GM21423 (cell line): ENCODE measurements at regions not wholly inside any gene's neighbourhood (a gene's known extent, or its start where the extent isn't known, plus 50 kb on each side); places are given as distances from the start of the nearest gene placed in this dataset.
"Not testable (repeated sequence)": the region's sequence is repeated elsewhere in the genome, so short reads cannot be mapped to it uniquely, and the experiment has no call there.

Experiments used
- ATAC-seq: cut with Tn5 transposase; IDR thresholded peaks from one replicate; pipeline ENCODE4 v1.9.1; 2021; ENCODE audit warnings: mild to moderate bottlenecking, moderate library complexity; ENCODE audit not compliant: unreplicated experiment

DNA sequence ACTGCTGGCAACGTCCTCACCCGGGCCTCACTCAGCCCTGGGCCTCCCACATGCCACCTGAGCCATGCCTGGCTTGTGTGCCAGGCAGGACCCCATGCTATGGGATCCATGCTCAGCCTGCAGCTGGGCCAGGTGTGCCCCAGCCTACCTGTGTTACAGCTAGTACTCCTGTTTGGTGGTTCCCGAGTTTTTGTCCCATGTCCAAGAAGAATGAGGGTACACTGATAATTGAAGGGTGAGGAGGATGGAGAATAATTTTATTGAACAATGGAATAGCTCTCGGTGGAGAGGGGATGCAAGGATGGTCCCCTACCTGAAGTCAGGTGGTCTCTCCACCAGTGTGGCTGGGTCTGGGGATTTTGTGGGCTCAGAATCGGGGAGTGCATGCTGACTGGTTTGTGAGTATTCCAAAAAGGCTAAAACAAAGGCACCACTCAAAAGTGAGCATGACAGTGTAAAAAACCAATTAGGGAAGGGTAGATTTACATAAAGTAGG lies 137.9 kb downstream of the TNFSF18 start:
- no peak for ATAC-seq

DNA sequence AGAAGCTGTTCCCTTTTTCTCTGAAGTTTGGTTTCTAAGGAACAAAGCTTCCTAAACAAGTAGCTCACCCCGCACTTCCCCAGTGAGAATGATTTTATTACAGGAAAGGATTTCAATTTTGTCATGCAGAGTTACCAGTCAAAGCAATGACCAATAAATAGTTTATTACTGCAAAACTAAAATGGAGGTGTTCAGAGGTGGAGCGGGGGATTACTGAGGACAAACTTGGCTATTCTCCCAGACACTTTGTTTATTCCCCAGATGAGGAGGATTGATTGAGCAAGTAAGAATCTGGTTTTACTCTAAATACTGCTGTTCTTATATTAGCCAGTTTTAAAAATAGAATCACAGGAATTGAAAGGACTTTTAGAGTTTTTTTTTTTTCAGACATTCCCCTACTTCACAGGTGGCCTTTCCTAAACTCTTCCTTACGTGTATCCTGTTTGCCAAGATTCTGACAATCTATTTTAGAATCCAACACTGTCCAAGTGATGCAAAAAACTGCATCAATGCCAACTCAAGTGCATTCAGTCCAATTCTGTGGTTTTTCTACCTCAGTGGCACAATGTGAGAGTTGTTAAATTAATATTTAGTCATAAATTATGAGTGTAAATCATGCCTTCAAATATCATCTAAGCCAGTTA lies 136.1 kb downstream of the TNFSF18 start:
- ATAC-seq, result no peak

DNA sequence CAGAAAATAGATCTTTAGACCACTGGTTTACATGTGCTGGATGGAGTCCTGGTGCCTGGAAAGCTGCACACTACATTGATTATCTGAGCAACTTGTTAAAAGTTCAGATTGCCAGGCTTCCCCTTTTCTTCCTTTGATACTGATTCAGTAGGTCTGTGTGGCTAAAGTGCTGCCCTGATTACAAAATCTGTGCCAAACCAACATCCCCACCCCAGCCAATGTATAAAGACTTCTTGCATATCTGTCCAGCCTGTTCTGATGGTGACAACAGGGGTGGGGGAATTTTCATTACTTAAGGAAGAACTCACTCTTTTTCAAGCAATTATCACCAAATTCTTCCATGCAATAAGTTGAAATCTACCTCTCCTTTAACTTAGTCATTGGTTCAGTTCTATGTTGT lies 135.5 kb downstream of the TNFSF18 start:
- ATAC-seq, result no peak

DNA sequence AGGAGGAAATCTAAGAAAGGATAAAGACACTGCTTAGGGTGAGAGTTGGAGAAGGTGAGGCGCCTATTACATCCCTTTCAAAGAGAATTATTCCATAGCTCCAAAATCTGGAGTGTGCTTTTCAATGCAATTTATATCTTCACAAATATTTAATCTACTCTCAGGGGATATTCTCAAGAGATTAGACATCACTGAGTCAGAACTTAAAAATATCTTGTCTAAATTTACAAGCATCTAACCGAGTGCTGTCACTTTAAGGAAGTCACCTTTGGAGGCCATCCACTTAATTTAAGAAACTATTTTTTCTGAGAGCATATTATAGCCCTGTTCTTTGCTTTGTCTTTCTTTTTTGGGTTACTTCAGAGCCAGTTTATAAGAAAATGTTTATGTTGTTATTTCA lies 134.6 kb downstream of the TNFSF18 start:
- no peak for ATAC-seq

DNA sequence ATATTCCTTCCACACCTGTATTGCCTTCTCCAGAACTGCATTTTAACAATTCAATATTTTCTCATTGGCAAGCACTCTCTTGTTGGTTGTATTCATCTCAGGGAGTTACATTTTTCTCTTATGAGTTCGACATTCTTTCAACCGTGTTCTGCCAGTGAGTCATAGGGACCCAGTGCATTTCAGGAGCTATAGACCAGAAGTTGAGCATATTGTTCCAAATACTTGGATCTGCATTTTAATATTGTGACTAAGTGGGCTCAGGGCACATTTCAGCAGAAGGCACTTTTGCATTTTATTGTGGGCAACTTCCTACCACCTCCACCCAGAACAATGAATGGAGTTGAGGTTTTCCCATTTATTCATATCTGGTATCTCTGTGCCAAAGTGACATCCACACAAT lies 132.8 kb downstream of the TNFSF18 start:
- no peak for ATAC-seq

DNA sequence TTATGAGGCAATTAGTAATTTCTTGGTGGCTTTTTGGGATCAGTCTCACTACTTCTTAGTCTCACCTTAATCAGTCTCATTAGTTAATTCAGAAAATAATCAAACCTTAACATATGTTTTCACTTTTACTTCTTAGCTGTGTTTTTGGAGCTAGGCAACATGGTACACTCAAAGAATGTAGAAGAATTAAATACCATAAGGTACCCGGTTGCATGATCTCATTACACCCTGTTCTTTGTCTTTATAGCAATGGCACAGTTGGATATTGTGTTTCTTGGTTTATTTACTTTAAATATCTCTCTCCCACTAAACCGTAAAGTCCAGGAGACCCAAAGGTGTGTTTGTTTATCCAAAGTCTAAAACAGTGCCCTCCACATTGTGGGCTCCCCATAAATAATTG lies 132.3 kb downstream of the TNFSF18 start:
- no peak for ATAC-seq

DNA sequence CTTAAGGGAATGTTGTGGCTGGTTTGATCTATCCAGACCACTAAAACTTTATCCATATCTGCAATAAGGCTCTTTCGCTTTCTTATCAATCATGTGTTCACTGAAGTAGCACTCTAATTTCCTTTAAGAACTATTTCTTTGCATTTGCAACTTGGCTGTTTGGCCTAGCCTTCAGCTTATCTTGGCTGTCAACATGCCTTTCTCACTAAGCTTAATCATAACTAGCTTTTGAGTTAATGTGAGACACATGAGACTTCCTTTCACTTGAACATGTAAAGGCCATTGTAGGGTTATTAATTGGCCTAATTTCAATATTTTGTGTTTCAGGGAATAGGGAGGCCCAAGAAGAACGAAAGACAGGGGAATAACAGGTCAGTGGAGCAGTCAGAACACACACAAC lies 124.7 kb downstream of the TNFSF18 start:
- no peak for ATAC-seq

DNA sequence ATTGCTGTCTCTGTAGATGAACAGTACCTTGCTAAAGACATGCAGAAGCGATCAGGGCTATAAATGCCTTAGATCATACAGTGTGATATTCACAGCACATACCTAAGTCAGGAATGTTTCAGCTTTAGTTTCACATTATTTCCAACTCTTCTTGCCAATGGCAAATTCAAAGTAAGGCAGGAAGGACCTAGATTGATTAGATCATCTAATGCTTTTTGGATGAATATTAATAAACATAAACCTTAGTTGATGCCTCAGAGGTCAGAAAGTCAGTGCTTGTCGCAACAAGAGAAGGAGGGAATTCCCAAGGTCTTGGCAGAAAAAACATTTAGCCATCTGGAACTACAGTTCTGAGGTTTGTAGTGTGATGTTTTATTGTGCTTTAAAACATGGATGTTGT lies 122.3 kb downstream of the TNFSF18 start:
- no peak for ATAC-seq

DNA sequence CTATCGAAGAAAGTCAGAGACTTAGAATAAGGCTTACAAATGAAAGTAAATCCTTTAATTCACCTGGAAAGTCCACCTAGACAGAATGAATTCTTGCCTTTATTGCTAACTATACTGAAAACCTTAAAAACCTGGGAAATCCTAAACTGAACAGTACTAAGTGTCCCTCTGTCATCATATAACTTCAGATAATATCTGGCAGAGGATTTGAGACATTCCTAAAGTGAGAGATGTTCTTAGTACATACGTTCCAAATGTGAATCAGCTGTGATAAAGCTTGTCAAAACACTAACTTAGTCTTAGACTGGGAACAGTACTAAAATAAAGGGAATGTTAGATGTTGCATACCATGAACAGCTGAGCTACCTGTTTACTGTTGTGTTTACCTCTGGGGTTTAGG lies 121.7 kb downstream of the TNFSF18 start:
- ATAC-seq, result no peak

DNA sequence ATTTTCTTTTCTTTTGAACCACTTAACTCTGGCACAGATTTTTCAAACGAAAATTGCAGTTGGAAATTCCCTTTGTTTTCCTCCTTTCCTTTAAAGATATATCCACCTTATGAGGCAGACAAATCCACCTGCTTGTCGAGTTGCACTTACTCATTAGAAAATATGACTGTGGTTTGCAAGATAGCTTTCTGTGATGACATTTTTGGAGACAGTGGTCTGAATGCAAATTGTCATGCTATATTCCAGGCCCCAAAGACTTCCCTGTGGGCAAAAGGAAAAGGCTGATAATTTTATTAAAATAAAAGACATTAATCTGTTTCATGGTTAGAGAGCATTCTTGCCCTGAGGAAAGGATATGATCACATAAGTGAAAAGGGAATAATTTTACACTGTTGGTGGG lies 120.6 kb downstream of the TNFSF18 start:
- no peak for ATAC-seq

DNA sequence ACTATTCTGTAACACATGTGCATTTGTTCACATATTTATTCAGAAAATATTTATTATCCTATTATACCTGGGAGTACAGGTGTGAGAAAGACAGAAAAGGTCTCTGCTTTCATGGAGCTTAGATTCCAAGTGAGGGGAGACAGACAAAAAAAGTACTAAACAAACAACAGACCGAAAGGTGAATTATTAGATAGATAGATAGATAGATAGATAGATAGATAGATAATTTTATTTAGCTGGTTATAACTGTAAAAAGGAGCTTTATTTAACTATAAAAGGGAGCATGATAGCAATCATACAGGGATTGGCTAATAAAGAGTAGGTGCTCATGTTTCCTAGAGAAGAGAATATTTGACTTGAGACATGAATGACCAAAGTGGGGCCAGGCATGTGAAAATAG lies 119.4 kb downstream of the TNFSF18 start:
- no peak for ATAC-seq

DNA sequence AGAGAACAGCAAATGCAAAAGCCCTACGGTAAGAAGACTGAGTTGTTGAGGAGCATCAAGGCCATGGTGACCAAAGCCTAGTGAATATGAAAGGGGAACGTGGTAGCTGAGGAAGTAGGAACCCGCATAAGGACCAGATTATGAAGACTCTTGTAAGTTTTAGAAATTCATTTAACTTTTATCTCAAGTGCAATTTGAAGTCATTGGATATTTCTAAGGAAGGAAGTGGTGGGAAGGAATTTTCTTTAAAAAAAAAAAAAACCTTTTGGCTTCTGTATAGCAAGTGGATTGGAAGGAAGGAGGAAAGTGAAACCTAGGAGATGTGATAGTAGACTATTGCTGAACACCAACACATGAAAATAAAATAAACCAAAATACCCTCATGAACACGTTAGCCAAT lies 119.0 kb downstream of the TNFSF18 start:
- no peak for ATAC-seq

DNA sequence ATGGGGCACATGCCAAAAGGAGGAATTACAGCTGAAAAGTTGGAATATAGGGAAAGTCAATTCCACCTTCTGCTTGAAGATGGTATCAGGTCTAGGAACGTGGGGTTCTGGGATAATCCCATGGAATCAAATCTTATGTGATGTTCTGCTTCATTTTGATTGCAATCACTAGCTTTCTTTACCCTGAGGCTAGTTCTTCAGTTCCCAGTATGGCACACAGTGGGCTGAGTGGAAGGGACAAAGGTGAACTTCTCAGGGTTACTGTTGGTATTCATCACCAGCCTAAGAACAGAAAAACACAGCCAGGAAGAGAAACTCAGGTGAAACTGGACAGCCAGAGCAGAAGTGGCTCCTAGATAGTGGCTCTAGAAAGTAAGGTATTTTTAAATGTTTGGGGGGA lies 117.8 kb downstream of the TNFSF18 start:
- no peak for ATAC-seq

DNA sequence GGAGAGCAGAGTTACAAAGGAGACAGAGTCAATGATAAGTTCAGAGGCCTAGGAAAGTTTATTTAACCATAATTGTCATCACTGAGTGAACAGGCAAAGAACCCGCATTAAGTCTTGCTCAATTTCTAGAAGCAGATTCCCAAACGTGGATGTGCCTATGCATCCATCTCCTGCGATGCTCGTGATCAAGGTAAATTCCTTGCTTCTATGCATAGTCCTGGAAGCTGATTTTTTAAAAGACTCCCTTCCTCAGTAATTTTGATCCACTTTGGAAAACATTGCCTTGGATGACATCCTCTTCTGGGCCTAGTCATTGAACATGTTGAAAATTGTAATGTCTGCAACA lies 116.4 kb downstream of the TNFSF18 start:
- no peak for ATAC-seq

DNA sequence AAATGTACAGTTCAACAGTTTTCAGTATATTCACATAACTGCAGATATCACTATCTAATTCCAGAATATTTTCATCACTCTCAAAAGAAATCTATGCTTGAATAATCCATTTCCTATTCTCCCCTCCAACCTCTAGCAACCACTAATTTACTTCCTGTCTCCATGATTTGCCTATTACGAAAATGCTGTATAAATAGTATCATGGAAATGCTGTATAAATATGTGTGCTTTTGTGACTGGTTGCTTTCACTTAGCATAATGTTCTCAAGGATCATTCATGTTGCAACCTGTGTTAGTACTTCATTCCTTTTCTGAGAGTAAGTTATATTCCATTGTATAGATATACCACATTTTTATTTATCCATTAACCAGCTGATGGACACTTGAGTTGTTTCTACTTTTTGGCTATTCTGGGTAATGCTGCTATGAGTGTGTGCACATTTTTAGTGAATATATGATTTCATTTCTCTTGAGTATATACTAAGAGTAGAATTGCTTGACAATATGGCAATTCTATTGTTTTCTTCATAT lies 115.6 kb downstream of the TNFSF18 start:
- ATAC-seq, result no peak

DNA sequence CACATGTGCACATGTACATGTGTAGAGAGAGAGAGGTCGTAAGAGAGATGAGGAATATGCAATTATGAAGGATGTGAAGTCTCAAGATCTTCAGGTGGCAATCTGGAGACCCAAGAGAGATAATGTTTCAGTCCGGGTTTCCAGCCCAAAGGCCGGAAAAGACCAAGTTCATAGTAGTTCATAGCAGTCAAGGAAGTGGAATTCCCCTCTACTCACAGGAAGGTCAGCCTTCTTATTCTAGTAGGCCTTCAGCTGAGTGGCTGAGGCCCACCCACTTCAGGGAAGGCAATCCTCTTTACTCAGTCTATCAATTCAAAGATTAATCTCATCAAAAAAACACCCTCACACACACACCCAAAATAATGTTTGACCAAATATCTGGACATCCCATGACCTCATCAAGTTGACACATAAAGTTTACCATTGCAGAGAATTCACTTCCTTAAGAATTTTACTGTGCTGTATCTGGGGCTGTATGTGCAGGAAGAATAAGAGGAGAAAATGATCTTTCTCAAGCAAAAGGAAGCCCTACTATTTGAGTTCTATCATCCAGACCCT lies 114.6 kb downstream of the TNFSF18 start:
- ATAC-seq, result no peak

DNA sequence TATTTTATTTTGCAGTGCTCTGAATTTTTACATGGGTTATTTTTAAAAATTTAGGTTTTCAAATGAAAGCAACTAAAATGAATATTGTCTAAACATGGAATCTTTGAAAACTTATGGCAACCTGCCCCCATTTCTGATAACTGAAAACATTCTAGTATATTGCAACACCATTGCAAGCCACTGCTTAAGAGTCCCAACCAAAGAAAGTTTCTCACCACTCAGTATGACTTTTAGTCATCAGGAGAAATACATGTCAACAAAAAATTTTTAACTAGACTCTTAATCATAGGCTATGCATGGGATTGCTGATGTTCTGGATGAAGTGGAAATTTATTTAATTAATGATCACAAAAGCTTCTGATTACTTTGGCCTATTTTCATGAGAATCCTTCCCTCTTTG lies 112.1 kb downstream of the TNFSF18 start:
- ATAC-seq, result no peak

DNA sequence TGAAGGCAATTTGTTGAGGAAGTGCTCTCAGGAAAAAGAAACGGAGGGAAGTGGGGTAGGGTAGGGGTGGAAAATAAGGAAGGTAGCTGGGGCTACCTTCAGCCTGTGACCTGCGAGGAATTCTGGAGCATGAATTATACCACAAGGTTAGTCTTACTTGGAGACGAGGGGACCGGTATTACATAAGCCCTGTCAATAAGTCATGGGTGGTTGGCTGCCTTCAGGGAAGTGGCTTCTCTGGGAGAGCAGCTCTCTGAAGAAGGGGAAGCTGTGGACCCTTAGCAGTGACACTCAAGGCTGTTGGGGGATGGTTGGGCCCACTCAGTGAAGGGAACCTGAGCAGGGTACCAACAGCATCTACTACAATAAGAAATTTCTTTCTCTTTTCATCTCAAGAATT lies 111.3 kb downstream of the TNFSF18 start:
- no peak for ATAC-seq

DNA sequence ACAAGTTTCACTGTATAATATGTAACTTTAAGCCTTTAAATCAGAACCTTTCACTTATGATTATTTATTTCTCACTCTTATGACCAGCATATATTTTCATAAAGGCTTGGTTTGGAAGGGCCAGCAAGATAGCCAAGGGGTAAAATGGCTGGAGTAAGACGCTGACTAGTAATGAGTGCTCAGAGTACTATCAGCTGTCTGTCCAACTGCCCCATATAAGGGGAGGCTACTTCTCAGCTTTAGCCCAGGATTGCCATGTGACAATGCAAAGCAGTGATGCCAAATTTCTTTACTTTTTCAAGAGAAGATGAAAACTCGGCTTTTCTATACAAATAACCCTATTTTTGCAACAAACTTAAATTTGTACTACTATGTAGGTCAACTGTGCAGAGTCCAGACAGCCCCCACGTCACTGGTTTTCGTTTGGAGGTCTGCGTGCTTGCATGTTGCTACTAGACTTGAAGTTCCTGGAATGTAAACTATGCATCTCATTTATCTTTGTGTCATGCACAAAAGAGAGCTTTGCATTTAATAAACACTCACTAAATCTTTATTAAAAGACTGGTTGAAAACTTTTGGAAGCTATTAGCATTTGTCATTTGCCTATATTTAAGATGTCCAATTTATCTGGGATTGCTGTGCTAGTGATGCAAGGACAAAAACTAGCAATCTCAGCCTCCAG lies 110.4 kb downstream of the TNFSF18 start:
- ATAC-seq, result no peak

DNA sequence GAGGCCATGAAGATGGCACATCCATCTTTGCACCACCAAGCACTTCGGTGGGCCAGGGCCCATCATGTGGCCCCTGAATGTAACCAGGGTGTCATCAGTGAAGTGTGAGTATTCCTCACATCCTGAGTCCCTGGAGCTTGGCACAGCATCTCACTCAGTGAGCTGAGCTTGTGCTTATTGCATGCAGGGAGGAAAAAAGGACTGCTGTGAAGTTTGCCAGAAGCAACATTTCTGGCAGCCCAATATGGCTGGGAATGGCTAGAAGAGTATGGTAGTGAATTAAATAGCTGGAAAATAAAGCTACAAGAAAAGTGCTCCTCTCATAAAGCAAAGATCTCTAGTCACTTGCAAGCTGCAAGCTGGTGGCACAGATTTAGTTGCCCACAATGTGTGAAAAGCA lies 109.3 kb downstream of the TNFSF18 start:
- ATAC-seq, result no peak

DNA sequence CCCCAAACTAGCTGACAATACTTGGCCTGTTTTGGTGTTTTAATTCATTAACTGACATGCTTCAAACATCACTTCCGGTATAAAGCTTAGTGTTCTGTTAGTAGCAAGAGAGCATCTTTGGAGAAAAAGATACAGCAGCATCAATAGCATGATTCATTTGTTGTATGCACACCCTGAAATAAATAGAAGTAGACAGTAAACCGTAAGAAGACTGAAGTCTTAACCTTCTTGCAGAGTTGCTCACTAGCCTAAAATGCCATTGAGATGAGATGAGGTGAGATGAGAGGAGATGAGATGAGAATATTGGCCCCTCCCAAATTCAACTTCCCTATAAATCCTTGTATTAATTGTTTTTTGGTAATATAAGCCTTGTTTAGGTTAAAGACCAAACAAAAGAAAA lies 108.8 kb downstream of the TNFSF18 start:
- no peak for ATAC-seq

DNA sequence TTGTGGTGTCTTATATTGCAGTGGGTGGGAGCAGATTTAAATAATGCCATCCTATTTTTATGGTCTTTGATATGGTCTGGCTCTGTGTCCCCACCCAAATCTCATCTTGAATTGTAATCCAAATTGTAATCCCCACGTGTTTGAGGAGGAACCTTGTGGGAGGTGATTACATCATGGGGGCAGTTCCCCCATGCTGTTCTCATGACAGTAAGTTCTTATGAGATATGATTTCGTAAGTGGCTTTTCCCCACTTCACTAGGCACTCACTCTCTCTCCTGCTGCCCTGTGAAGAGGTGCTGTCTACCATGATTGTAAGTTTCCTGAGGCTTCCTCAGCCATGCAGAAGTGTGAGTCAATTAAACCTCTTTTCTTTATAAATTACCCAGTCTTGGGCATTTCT lies 107.6 kb downstream of the TNFSF18 start:
- ATAC-seq, result not testable (repeated sequence)
